ENCODE measurements at regions not wholly inside any gene's neighbourhood (a gene's known extent, or its start where the extent isn't known, plus 50 kb on each side); places are given as distances from the start of the nearest gene placed in this dataset.

DNA sequence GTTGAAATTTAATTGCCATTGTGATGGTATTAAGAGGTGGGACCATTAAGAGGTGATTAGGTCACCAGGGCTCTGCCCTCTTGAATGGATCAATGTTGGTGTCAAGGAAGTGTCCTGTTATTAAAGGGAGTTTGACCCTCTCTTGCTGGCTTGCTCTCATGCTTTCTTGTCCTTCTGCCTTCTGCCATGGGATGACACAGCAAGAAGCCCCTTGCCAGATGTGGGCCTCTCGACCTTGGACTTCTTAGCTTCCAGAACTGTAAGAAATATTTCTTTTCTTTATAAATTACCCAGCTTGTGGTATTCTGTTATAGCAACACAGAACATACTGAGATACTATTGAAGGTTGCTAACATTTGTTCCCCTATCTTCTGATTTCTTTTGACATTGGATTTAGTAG lies 157.0 kb downstream of the MDFIC start:
- DNase-seq (ENCODE audit: low spot score): no peak

DNA sequence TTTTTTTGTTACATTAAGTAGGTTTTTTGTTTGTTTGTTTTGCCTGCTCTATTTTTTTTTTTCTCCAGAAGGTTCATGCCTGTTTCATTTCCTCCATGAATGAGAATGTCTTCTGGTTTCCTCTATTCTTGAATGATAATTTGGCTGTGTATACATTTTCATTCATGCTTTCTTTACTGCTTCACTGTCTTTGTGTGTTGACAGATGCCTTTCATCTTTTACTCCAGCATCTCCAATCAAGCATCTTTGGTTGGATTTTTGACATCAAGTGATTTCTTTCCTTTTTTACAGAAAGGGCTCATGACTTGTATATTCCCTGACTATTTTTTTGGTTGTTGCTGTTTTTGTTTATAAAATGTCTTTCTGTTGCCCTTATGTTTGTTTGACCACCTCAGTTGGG lies 156.5 kb downstream of the MDFIC start:
- DNase-seq (ENCODE audit: low spot score): no peak

DNA sequence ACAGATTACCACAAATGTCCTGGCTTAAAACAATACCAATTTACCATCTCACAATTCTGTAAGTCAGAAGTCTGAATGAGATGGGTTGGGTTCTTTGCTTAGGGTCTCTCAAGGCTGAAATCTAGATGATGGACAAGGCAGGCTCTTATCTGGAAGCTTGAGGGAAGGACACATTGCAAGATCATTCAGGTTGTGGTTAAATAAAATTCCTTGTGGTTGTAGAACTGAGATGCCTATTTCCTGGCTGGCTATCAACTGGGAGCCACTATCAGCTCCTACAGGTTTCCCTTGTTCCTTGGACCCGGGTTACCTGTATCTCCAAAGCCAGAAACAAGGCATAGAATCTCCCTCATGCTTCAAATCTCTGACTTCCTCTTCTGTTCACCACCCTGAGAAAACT lies 148.4 kb downstream of the MDFIC start:
- DNase-seq (ENCODE audit: low spot score): no peak

Data from iPS-NIHi11 (cell line).